ENCODE measurements at regions not wholly inside any gene's neighbourhood (a gene's known extent, or its start where the extent isn't known, plus 50 kb on each side); places are given as distances from the start of the nearest gene placed in this dataset.
A peak's percentile ranks its signal among the peaks of the same experiment; 100 is the strongest.

DNA sequence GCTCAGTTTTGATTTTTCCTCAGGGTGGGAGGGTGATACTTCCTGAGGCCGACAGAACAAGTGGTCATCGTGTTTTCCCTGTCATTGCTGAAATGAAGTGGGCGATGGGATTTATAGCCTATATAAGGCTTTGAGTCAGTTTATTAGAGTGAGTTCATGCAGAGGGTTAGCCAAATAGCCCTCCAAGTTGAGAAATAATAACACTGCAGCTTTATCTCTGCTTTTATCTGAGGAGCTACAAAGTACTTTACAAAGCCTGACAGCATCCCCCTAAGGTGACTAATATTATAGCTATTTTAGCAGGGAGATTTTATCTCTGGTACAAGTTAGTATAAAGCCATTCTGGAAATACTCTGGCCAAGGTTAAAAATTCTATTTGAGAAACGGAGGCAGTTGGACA lies 389.6 kb downstream of the MFSD1 start:
- TF ChIP-seq FOSL2 (IDR thresholded peaks at IDR 0.05; ENCODE audit: borderline replicate concordance, low read depth) (peak; percentile 92), MEF2A (IDR thresholded peaks at IDR 0.05; ENCODE audit: borderline replicate concordance, low read depth) (peak; percentile 74), EP300 (IDR thresholded peaks at IDR 0.05; ENCODE audit: borderline replicate concordance in 1 of 2, low read depth in 1 of 2, low read length in 1 of 2) (peak; percentile 72 to 99), RXRA (IDR thresholded peaks at IDR 0.05; ENCODE audit: borderline replicate concordance, low read depth) (peak; percentile 98)
- TF ChIP-seq, protein P1, sequence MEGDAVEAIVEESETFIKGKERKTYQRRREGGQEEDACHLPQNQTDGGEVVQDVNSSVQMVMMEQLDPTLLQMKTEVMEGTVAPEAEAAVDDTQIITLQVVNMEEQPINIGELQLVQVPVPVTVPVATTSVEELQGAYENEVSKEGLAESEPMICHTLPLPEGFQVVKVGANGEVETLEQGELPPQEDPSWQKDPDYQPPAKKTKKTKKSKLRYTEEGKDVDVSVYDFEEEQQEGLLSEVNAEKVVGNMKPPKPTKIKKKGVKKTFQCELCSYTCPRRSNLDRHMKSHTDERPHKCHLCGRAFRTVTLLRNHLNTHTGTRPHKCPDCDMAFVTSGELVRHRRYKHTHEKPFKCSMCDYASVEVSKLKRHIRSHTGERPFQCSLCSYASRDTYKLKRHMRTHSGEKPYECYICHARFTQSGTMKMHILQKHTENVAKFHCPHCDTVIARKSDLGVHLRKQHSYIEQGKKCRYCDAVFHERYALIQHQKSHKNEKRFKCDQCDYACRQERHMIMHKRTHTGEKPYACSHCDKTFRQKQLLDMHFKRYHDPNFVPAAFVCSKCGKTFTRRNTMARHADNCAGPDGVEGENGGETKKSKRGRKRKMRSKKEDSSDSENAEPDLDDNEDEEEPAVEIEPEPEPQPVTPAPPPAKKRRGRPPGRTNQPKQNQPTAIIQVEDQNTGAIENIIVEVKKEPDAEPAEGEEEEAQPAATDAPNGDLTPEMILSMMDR (IDR thresholded peaks at IDR 0.05): no peak
